ENCODE measurements at regions not wholly inside any gene's neighbourhood (a gene's known extent, or its start where the extent isn't known, plus 50 kb on each side); places are given as distances from the start of the nearest gene placed in this dataset.

DNA sequence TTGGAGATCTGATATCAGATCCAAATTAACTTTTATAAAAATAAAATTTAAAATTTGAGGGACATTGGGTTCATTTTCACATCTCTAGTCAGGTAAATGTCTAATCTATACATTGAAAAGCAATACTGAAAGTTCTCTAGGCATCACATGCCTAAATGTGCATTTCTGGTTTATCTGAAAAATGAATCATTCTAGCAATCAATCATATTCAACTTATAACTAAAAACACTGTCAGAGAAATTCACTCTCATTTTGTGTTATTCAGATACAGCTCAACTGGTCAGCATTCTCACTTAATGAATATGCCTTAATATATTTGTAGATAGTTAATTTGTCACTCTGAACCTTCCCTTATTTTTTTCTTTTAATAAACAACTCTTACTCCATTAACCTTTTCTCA lies 243.2 kb downstream of the CASP12 start:
- Histone ChIP-seq H3K27ac (ENCODE audit: low read length) (no peak overlapping the region), H4K20me1 (ENCODE audit: insufficient read depth, low read length) (no peaks in the 10 kb centered on the region), H3K9me2 (replicated peaks; ENCODE audit: insufficient read depth, low read length) (no peaks in the 10 kb centered on the region), H2AFZ (ENCODE audit: low read length) (no peak overlapping the region), H3K4me2 (ENCODE audit: low read depth, low read length) (no peak overlapping the region), H3K9me3 (replicated peaks; ENCODE audit: insufficient read depth, low read length) (no peaks in the 10 kb centered on the region), H3K79me2 (ENCODE audit: low read length) (no peaks in the 10 kb centered on the region), H3K4me3 (ENCODE audit: low read length) (no peak overlapping the region), H3F3A (ENCODE audit: insufficient read depth, low read length) (0 out of 2 replicates have a peak, but pooled peaks cover 5% of the 10 kb centered on the region), H3K27me3 (replicated peaks; ENCODE audit: insufficient read depth, low read length) (no peaks in the 10 kb centered on the region), H3K9ac (ENCODE audit: low read length) (no peak overlapping the region), H3K36me3 (replicated peaks; ENCODE audit: insufficient read depth, low read length) (no peaks in the 10 kb centered on the region), H3K4me1 (ENCODE audit: low read length) (no peaks in the 10 kb centered on the region; the same call in 1 of the 2 replicates)
- TF ChIP-seq, protein P1, sequence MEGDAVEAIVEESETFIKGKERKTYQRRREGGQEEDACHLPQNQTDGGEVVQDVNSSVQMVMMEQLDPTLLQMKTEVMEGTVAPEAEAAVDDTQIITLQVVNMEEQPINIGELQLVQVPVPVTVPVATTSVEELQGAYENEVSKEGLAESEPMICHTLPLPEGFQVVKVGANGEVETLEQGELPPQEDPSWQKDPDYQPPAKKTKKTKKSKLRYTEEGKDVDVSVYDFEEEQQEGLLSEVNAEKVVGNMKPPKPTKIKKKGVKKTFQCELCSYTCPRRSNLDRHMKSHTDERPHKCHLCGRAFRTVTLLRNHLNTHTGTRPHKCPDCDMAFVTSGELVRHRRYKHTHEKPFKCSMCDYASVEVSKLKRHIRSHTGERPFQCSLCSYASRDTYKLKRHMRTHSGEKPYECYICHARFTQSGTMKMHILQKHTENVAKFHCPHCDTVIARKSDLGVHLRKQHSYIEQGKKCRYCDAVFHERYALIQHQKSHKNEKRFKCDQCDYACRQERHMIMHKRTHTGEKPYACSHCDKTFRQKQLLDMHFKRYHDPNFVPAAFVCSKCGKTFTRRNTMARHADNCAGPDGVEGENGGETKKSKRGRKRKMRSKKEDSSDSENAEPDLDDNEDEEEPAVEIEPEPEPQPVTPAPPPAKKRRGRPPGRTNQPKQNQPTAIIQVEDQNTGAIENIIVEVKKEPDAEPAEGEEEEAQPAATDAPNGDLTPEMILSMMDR (IDR thresholded peaks at IDR 0.05; ENCODE audit: low read length), result no peak
- TF ChIP-seq EZH2 (optimal IDR thresholded peaks at IDR 0.05; ENCODE audit: low read depth, low read length) (no peak), EZH2phosphoT487 (IDR thresholded peaks at IDR 0.05; ENCODE audit: low read length) (no peak)
- DNase-seq, result no peak

DNA sequence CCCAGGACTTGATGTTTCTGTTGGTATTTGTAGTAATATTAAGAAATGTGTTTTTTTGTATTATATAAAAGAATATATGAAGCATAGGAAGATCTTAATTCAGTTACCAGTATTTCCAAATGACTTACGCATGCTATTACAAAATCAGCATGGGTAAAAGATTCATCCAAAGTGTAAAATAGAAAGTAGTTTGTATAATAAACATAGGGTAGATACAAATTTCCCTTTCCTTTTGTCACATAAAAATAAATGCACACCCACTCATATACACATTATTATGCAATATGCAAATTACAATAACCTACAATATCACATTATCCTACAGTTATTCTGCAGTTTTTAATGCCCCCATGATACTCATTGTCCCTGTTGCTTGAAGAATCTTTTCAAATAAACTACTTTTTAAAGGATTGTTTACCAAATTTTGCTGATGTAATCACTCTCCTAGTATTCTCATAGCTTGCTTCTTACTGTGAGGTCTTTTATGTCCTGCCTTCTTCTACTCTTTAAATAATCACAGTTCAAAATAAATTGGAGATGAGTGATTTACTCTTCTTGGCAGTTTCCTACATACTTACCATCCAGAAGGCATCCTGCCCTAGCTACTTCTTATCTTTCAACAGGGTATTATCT lies 244.0 kb downstream of the CASP12 start:
- H3K9ac ChIP-seq (ENCODE audit: low read length), result no peak overlapping the region
- no peak overlapping the region for H3K4me2 ChIP-seq (ENCODE audit: low read depth, low read length)
- H3K9me2 ChIP-seq (replicated peaks; ENCODE audit: insufficient read depth, low read length), result no peaks in the 10 kb centered on the region
- no peak overlapping the region for H3K4me3 ChIP-seq (ENCODE audit: low read length)
- TF ChIP-seq EZH2phosphoT487 (IDR thresholded peaks at IDR 0.05; ENCODE audit: low read length) (no peak), EZH2 (optimal IDR thresholded peaks at IDR 0.05; ENCODE audit: low read depth, low read length) (no peak)
- TF ChIP-seq, protein P1 (IDR thresholded peaks at IDR 0.05; ENCODE audit: low read length), result no peak
- H3K36me3 ChIP-seq (replicated peaks; ENCODE audit: insufficient read depth, low read length), result no peaks in the 10 kb centered on the region
- H4K20me1 ChIP-seq (ENCODE audit: insufficient read depth, low read length), result no peaks in the 10 kb centered on the region
- H3K27me3 ChIP-seq (replicated peaks; ENCODE audit: insufficient read depth, low read length), result no peaks in the 10 kb centered on the region
- no peaks in the 10 kb centered on the region; the same call in 1 of the 2 replicates for H3K4me1 ChIP-seq (ENCODE audit: low read length)
- 0 out of 2 replicates have a peak, but pooled peaks cover 5% of the 10 kb centered on the region for H3F3A ChIP-seq (ENCODE audit: insufficient read depth, low read length)
- no peak overlapping the region for H2AFZ ChIP-seq (ENCODE audit: low read length)
- no peaks in the 10 kb centered on the region for H3K9me3 ChIP-seq (replicated peaks; ENCODE audit: insufficient read depth, low read length)
- no peak for DNase-seq
- H3K79me2 ChIP-seq (ENCODE audit: low read length), result no peaks in the 10 kb centered on the region
- no peak overlapping the region for H3K27ac ChIP-seq (ENCODE audit: low read length)

DNA sequence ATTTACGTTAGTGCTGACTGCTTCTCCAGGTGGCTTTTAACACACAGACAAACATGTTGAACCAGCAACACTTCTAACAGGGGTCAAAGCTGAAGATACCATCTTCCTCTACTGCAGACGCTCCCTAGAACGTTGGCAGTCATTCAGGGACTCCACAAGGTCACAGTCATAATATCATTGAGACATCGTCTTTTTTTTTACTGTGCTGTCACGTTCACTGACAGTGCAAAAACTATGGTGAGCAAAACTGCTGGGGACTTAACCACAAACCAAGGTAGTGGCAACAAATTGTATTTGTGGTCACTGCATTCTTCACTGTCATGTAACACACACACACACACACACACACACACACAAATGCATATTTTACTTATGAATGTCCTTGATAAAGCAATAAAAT lies 244.9 kb downstream of the CASP12 start:
- peak; percentile 74 for DNase-seq
- Histone ChIP-seq H4K20me1 (ENCODE audit: insufficient read depth, low read length) (no peaks in the 10 kb centered on the region), H3K9me3 (replicated peaks; ENCODE audit: insufficient read depth, low read length) (no peaks in the 10 kb centered on the region), H3K79me2 (ENCODE audit: low read length) (no peaks in the 10 kb centered on the region), H3F3A (ENCODE audit: insufficient read depth, low read length) (0 out of 2 replicates have a peak, but pooled peaks cover 5% of the 10 kb centered on the region), H3K4me3 (ENCODE audit: low read length) (peak overlapping the region; percentile 37; the same call in 1 of the 2 replicates), H3K27ac (ENCODE audit: low read length) (peak overlapping the region; percentile 35; the same call in 1 of the 2 replicates), H3K9ac (ENCODE audit: low read length) (no peak overlapping the region), H3K4me2 (ENCODE audit: low read depth, low read length) (peak overlapping the region; percentile 44), H3K27me3 (replicated peaks; ENCODE audit: insufficient read depth, low read length) (no peaks in the 10 kb centered on the region), H2AFZ (ENCODE audit: low read length) (peak overlapping the region; percentile 39; the same call in 1 of the 2 replicates), H3K4me1 (ENCODE audit: low read length) (no peaks in the 10 kb centered on the region; the same call in none of the 2 replicates), H3K36me3 (replicated peaks; ENCODE audit: insufficient read depth, low read length) (no peaks in the 10 kb centered on the region), H3K9me2 (replicated peaks; ENCODE audit: insufficient read depth, low read length) (no peaks in the 10 kb centered on the region)
- TF ChIP-seq EZH2phosphoT487 (IDR thresholded peaks at IDR 0.05; ENCODE audit: low read length), result no peak
- TF ChIP-seq, protein P1 (IDR thresholded peaks at IDR 0.05; ENCODE audit: low read length), result no peak
- TF ChIP-seq EZH2 (optimal IDR thresholded peaks at IDR 0.05; ENCODE audit: low read depth, low read length), result no peak
